Keratinocyte (primary cell): ENCODE measurements at regions not wholly inside any gene's neighbourhood (a gene's known extent, or its start where the extent isn't known, plus 50 kb on each side); places are given as distances from the start of the nearest gene placed in this dataset.

ENCODE experiments used
- DNase-seq: peaks from one replicate; pipeline ENCODE4 v3.0.0-alpha.2; 2011; ENCODE audit warnings: low read depth, missing footprints, low spot score
- FAIRE-seq: peaks from 2 replicates; lab custom pipeline; 2011; peaks lifted over from hg19 to GRCh38; lab: Jason Lieb, UNC
- H2AFZ ChIP-seq: 2 replicates; pipeline ENCODE4 v1.6.0; 2012; ENCODE audit warnings: low read length, control low read depth, inconsistent platforms; ENCODE audit not compliant: control insufficient read depth
- H3K27ac ChIP-seq: 2 replicates; pipeline ENCODE4 v1.5.1; 2011; ENCODE audit warnings: low read length; ENCODE audit not compliant: control insufficient read depth, insufficient read depth
- H3K27me3 ChIP-seq: 3 replicates; pipeline ENCODE4 v1.6.0; 2011; ENCODE audit warnings: low read length; ENCODE audit not compliant: control insufficient read depth, insufficient read depth; ENCODE audit errors: extremely low read depth
- H3K36me3 ChIP-seq, 2 experiments: 2 replicates in 1 of 2; 3 replicates in 1 of 2; pipeline ENCODE4 v1.5.1; 2011; ENCODE audit warnings: low read length in 2 of 2, mild to moderate bottlenecking in 1 of 2; ENCODE audit not compliant: control insufficient read depth in 2 of 2, insufficient read depth in 2 of 2; ENCODE audit errors: extremely low read depth in 1 of 2
- H3K4me1 ChIP-seq: 3 replicates; pipeline ENCODE4 v1.5.1; 2011; ENCODE audit warnings: low read length; ENCODE audit not compliant: control insufficient read depth, insufficient read depth; ENCODE audit errors: extremely low read depth
- H3K4me2 ChIP-seq: 3 replicates; pipeline ENCODE4 v1.6.0; 2011; ENCODE audit warnings: low read depth, low read length; ENCODE audit not compliant: control insufficient read depth, insufficient read depth; ENCODE audit errors: extremely low read depth
- H3K4me3 ChIP-seq, 3 experiments: fragments of 200-600 bp in 1 of 3; sonication (generic) in 1 of 3; 2 replicates in 2 of 3; 3 replicates in 1 of 3; pipeline ENCODE4 v1.5.1; 2011 to 2016; ENCODE audit warnings: low read length in 3 of 3, mild to moderate bottlenecking in 3 of 3, control low read depth in 2 of 3, inconsistent platforms in 1 of 3, low read depth in 1 of 3, mixed read lengths in 1 of 3, mixed run types in 1 of 3, moderate library complexity in 1 of 3; ENCODE audit not compliant: control insufficient read depth in 2 of 3, insufficient read depth in 2 of 3; ENCODE audit errors: extremely low read depth in 1 of 3
- H3K79me2 ChIP-seq: 2 replicates; pipeline ENCODE4 v1.6.0; 2012; ENCODE audit warnings: low read length; ENCODE audit not compliant: control insufficient read depth, insufficient read depth
- H3K9ac ChIP-seq: 3 replicates; pipeline ENCODE4 v1.6.0; 2011; ENCODE audit warnings: low read length; ENCODE audit not compliant: control insufficient read depth, insufficient read depth; ENCODE audit errors: extremely low read depth
- H3K9me1 ChIP-seq: 3 replicates; pipeline ENCODE4 v1.6.0; 2011; ENCODE audit warnings: low read length; ENCODE audit not compliant: control insufficient read depth, insufficient read depth; ENCODE audit errors: extremely low read depth
- H3K9me3 ChIP-seq: 2 replicates; pipeline ENCODE4 v1.5.1; 2012; ENCODE audit warnings: low read depth, low read length; ENCODE audit not compliant: control insufficient read depth
- H4K20me1 ChIP-seq: 3 replicates; pipeline ENCODE4 v1.6.0; 2011; ENCODE audit warnings: low read length; ENCODE audit not compliant: control insufficient read depth, insufficient read depth; ENCODE audit errors: extremely low read depth
- CTCF ChIP-seq, 3 experiments: IDR thresholded peaks in 1 of 3; conservative IDR thresholded peaks in 1 of 3; optimal IDR thresholded peaks in 1 of 3; 2 replicates in 2 of 3; 3 replicates in 1 of 3; pipeline versions ENCODE3 to v1.5.1; 2011; ENCODE audit warnings: low read length in 3 of 3, mild to moderate bottlenecking in 3 of 3, moderate library complexity in 2 of 3, control low read depth in 1 of 3, inconsistent platforms in 1 of 3; ENCODE audit not compliant: insufficient read depth in 2 of 3; ENCODE audit errors: extremely low read depth in 1 of 3
- EZH2 ChIP-seq: IDR thresholded peaks from one replicate; pipeline ENCODE4 v1.6.1; 2012; ENCODE audit warnings: inconsistent platforms, mild to moderate bottlenecking, low read length, moderate library complexity
- dilution Hi-C: fragments of 300-500 bp; cut with MboI; formaldehyde crosslinking; loops from one replicate; pipeline ENCODE4 v1.7.0; 2020; ENCODE audit warnings: low sequenced_read_pairs; ENCODE audit not compliant: extremely low pct_ligation_motif_present

GRCh38 chr2:195486520-195486919 lies 170.5 kb upstream of the SLC39A10 start:
- Histone ChIP-seq H3K36me3 (no peaks in the 10 kb centered on the region), H3K4me1 (peaks cover 9% of the 10 kb centered on the region), H3K9ac (no peak overlapping the region), H3K27ac (no peak overlapping the region), H3K9me3 (no peaks in the 10 kb centered on the region), H3K9me1 (no peaks in the 10 kb centered on the region), H3K4me3 (no peak overlapping the region), H3K27me3 (no peaks in the 10 kb centered on the region), H3K4me2 (no peak overlapping the region), H3K79me2 (no peaks in the 10 kb centered on the region), H4K20me1 (no peaks in the 10 kb centered on the region), H2AFZ (no peak overlapping the region)
- no peak for TF ChIP-seq CTCF (optimal IDR thresholded peaks at IDR 0.05 in 1 of 3, IDR thresholded peaks at IDR 0.05 in 1 of 3, conservative IDR thresholded peaks at IDR 0.05 in 1 of 3; ENCODE audit: extremely low read depth in 1 of 3, insufficient read depth in 2 of 3, low read length in 3 of 3)
- no peak for TF ChIP-seq EZH2
- dilution Hi-C loops: no loop called here
- DNase-seq: no peak
- no peak for FAIRE-seq

GRCh38 chr2:195482010-195482409 lies 175.0 kb upstream of the SLC39A10 start:
- Histone ChIP-seq H3K27me3 (no peaks in the 10 kb centered on the region), H3K4me2 (no peak overlapping the region), H3K4me3 (no peak overlapping the region), H2AFZ (no peak overlapping the region), H3K9me1 (no peaks in the 10 kb centered on the region), H3K36me3 (no peaks in the 10 kb centered on the region), H3K4me1 (peaks cover 12% of the 10 kb centered on the region), H3K9ac (no peak overlapping the region), H3K9me3 (no peaks in the 10 kb centered on the region), H3K79me2 (no peaks in the 10 kb centered on the region), H4K20me1 (no peaks in the 10 kb centered on the region), H3K27ac (no peak overlapping the region)
- TF ChIP-seq EZH2: no peak
- TF ChIP-seq CTCF (optimal IDR thresholded peaks at IDR 0.05 in 1 of 3, IDR thresholded peaks at IDR 0.05 in 1 of 3, conservative IDR thresholded peaks at IDR 0.05 in 1 of 3; ENCODE audit: extremely low read depth in 1 of 3, insufficient read depth in 2 of 3, low read length in 3 of 3): no peak
- dilution Hi-C loops: no loop called here
- no peak for FAIRE-seq
- no peak for DNase-seq
